Endothelial cell of hepatic sinusoid (primary cell): ENCODE measurements at regions not wholly inside any gene's neighbourhood (a gene's known extent, or its start where the extent isn't known, plus 50 kb on each side); places are given as distances from the start of the nearest gene placed in this dataset.

Source experiments
- in situ Hi-C: cut with HindIII; loops from 2 replicates; pipeline ENCODE4 v1.10.0; 2017; ENCODE audit warnings: low sequenced_read_pairs

DNA sequence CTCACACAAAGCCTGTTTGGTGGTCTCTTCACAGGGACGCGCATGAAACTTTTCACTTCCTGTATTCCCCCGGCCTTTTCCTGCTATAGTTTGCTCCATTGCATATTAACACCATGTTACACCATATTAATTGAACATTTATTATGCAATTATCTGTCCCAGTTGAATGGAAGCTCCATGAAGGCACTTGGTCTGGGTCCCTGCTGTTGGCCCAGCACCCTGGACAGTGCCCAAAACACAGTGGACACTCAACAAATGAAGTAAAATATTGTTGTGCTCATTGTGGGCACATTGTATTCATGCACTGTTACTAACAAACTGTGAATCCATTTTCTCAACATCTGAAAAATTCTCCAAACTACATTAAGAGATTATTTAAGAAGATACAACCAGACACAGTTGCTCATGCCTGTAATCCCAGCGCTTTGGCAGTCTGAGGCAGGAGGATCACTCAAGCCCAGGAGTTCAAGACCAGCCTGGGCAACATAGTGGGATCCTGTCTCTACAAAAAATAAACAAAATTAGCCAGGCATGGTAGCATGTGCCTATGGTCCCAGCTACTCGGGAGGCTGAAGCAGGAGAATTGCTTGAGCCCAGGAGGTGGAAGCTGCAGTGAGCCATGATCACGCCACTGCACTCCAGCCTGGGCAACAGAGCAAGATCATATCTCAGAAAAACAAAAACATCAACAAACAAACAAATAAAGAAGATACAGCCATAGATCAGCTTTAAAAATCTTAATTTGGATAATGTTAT, 292.7 kb upstream of the TENM3 start:
- in situ Hi-C loops = loop anchor here (10.0 kb wide), 1 partner anchor 286 kb away; no protein-coding TSS in a partner anchor

DNA sequence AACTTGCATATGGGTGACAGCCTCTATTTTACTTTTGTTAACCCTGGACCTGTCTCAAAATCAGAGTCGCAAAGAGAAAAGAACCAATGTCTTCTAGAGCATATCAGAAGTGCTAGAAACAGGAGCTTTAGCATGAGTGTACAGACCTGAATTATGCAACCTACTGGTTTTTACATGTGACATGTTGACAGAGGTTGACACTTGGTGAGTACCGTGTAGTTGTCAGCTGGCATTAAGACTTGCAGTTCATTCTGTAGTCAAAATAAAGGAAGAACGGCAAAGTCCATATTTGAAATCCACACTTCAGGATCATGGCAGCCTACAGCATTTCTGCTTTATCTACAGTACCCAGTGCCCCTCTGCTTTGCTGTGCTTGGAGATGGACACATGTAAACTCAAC, 291.9 kb upstream of the TENM3 start:
- in situ Hi-C loops = loop anchor here (10.0 kb wide), 1 partner anchor 286 kb away; no protein-coding TSS in a partner anchor

DNA sequence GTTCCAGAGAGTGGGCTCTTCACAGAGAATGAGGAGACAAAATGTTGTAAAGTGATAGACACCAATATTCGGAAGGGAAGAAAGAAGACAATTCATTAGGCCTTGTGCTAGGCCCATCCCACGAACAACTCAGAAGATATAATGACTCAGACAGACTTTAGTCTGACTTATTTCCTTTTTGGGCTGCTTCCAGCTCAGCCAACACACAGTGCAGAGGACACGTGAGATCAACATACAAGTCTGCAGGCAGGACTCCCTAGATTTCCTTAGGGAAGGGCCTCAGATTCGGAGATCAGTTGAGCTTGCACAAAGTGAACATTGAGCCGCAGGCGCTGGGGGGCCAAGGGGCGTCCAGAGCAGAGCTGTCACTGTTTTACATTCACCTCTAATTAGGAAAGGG, 290.7 kb upstream of the TENM3 start:
- in situ Hi-C loops = loop anchor here (10.0 kb wide), 1 partner anchor 288 kb away; no protein-coding TSS in a partner anchor

DNA sequence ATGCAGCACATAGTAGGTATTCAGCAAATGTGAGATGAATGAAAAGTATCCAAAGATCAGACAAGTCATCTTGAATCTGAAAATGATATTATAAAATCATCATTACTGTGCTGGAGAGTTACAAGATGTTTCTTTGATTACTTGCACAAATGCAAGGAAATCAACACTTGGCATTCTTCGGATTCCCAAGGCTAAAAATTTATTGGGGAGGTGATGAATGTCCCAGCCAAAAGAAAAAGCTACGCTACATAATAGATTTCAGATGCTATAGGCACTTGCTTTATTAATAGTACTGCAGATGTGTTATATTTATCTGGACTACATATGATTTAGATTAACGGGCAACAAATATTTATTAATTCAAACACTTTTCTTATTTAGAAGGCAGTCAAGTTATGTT, 286.7 kb upstream of the TENM3 start:
- in situ Hi-C loops = loop anchor here (10.0 kb wide), 1 partner anchor 292 kb away; no protein-coding TSS in a partner anchor

DNA sequence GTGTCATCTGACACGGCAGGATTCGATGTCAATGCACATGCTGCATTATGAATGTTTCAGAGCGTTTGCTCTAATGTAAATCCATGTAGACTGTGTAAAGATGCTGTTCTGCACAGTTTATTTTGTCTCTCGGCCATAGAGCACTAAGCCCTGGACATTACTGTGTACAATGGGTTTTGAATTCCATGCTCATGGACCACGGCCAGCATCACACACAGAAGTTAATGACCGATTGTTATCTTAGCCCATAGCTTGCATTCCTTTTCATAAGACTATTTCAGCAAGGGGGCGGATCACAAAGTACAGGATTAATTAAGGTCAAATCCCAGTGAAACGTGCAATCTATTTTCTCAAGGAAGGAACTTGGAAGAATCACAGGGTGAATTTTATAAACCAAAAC, 286.1 kb upstream of the TENM3 start:
- in situ Hi-C loops = loop anchor here (10.0 kb wide), 1 partner anchor 292 kb away; no protein-coding TSS in a partner anchor

DNA sequence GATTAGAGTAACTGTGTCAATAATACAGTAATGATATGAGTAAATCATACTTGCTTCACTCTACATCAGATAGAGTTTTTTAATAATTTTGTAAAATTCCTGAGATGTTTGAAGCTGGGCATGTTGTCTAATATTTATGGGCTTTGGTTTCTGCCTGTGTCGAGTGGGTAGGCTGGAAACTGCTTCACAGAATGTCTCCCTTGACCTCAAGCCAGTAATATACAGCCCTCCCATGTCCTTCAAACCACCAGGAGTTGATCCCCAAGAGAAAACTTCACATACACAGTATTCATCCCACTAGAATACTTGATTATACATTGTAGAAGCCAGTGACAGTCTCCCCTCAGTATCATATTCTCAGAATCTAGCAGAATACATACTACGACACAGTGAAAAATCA, 284.8 kb upstream of the TENM3 start:
- in situ Hi-C loops = loop anchor here (10.0 kb wide), 1 partner anchor 294 kb away; no protein-coding TSS in a partner anchor

DNA sequence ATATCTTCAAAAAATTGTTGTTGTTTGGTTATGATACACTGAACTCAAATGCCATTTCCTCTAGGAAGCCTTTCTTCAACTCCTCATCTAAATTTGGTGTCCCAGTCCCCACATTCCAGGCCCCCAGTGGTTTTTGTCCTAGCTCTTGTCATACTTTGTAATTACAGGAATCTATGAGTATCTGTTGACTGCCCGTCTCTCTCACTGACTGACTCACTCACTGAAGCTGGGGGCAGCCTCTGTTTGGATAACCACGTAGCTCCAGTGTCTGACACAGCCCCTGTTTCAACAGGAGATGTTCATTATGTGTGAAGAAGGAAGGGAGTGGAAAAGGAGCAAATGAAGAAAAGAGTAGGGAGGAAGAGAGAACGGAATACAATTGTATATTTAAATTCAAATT, 284.1 kb upstream of the TENM3 start:
- in situ Hi-C loops = loop anchor here (10.0 kb wide), 1 partner anchor 294 kb away; no protein-coding TSS in a partner anchor

DNA sequence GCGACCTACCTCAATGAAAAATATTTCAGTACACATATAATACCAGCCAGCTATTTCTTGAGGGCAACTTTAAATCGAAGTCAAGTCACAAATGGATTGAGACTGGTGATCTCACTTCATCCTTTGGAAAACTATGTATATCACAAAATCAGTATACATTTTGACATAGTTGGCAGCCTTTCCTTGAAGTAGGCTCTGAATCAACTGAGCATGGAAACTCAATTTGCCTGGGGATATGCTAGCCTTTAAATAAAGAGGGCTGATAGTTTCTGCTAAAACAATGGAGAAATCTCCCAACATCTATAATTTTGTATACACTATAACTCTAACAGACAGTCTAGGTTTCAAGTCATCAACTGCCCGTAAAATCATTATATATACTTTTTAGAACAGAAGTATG, 282.8 kb upstream of the TENM3 start:
- in situ Hi-C loops = no loop called here

DNA sequence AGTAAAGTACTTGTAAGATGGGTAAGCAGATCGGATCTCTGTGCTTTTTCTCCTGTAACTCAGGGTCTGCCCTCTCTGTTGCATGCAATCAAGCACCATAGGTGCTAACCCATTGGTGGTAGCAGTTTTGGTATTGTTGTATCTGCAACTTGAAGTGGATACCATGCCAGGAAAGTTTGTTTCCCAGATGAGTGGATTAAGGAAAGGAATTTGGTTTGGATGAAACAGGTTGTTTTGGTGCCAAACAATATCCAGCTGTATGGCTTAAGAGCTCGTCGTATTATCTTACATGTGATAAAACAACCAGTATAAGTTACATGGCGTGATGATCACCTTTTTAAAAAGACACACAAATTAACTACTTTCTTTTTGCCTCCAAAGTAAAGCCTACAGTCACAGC, 280.9 kb upstream of the TENM3 start:
- in situ Hi-C loops = no loop called here

DNA sequence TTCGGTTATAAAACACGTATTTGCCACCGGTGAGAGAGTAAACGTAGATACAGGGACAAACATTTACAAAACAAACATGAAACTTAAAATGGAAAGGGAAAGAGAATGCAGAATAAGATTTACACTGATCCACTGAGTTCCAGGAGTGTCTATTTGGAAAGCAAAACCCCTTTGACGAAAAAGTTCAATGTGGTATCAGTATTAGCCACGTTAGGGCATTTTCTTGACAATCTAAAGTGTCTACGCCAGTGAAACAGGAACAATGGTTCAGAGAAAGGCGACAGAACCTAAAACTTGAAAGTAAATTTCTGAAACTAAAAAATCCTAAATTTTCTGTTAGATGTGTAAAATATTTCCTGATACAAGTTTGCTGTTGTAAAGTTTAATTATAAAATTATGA, 278.5 kb upstream of the TENM3 start:
- in situ Hi-C loops = no loop called here

DNA sequence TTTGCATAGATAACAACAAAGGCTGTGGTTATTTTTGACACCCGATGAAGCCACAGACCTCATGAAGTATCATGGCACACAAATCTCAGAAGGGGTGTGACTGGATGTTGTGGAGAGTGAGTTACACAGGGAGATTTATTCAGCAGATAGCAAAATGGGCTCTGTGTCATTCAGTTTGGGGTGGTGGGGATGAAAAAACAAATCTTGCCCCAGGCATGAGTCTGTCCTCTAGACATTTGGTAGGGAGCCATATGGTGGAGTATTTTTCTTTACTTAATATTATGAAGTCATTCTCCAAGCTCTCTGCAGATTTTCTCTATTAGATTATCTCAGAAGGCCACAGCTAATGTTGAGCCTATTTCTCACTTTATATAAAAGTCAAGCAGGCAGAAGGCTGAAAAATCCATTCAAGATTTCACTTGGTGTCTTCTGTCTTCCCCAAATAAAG, 277.1 kb upstream of the TENM3 start:
- in situ Hi-C loops = no loop called here

DNA sequence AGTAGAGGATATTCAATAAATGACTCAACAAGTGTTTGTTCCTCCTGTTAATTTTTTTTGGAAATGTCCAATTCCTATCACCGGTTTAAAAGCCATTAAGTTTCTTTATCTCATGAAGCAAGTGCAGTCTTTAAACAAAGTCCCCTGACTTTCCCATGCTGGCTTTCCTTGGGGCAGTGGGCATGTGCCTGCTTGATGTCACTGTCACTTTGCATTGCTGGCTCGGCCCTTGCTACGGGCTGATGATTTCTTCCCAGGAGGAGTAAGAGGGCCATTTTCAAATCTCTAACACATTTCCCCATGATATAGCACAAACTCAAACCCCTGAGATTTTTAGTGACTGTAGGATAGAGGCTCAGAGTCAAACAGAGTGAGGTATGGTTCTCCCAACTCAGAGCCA, 275.8 kb upstream of the TENM3 start:
- in situ Hi-C loops = no loop called here

DNA sequence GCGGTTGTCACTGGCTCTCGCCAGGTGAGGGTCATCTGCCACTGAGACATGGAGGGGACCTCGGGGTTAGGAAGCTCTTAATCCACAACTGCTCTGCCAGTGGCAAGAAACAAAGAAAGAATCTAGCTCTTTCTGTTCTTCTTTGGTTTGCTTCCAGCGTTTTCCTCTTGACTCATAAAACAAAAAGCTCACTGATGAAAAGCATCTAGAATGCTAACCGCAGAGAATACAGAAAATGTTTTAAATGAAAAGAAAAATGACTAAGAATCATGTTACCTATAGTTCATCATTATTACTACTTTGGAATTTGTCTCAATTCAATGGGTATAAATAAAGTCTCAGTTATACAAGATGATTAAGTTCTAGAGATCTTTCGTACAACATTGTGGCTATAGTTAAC, 274.8 kb upstream of the TENM3 start:
- in situ Hi-C loops = no loop called here

DNA sequence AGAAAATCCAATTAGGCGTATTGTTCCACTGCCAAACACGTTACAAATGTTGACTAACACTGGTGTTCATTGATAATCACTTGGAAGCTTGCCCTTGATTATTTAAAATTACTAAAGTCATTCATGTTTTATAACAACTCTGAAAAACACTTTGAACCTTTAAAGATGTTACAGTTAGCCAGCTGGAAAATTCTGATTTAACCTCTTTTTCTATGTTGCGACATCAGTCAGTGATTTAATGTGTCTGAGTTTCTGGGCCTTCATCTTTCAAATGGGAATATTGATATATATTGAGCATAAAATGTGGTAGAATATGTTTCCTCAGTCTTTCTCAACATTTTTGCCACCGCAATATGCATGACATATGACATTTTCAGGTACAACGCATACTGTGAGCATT, 274.1 kb upstream of the TENM3 start:
- in situ Hi-C loops = no loop called here

DNA sequence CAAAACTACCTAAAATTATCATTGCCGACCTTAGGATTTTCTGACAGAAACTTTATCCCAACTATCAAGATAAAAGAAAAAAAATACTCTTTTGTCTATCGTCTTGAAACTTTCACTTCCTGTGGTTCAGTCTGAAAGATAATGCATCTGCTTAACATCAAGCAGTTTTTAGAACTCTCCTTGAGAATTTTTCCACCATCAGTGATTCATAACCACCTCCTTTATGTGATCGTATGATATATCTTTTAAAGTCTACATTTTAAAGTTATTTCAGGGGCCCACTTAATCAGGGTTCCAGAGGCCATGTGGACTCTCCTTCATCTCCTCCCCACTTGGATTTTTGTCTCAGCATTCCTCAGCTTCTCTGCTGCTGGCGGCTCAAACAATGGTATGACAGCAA, 272.8 kb upstream of the TENM3 start:
- in situ Hi-C loops = no loop called here

DNA sequence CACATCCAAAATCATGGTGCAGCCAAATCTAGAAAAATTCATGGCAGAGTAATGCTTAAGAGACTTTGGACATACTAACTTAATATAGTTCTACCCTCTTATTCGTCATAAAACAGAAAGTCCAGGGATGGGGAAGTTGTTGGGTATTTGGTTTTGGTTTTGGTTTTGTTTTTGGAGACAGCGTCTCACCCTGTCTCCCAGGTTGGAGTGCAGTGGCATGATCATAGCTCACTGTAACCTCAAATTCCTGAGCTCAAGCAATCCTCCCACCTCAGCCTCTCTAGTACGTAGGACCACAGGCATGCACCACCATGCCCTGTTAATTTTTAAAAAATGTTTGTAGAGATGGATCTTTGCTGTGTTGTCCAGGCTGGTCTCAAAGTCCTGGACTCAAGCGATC, 271.8 kb upstream of the TENM3 start:
- in situ Hi-C loops = no loop called here

DNA sequence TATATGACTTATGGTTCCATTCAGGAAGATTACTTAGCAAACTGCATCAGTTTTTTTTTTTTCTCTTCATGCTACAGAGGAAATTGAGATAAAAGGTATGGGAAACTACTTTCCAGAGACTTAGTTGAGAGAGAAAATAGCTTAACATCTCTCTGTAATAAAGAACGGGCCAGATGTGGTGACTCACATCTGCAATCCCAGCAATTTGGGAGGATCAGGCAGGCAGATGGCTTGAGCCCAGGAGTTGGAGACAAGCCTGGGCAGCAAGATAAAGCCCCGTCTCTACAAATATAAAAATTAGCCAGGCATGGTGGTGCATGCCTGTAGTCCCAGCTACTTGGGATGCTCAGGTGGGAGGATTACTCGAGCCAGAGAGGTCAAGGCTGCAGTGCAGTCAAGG, 271.2 kb upstream of the TENM3 start:
- in situ Hi-C loops = no loop called here

DNA sequence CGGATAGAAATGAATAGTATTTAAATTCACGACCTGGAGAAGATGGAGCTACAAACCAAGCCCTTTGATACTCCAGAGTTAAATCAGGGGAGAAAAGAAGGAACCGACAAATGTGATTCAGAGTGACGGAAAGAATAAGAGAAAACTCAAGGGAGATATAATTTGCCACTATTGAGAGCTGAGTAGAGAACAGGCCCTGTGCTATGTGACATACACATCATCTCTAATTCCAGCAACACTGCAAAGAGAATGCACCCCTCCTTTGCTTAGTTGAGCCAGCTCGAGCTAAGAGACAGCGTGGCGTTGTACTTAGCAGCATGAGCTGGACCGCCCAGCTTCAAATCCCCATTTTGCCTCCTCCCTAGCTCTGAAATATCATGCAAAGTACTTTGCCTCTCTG, 266.4 kb upstream of the TENM3 start:
- in situ Hi-C loops = no loop called here

DNA sequence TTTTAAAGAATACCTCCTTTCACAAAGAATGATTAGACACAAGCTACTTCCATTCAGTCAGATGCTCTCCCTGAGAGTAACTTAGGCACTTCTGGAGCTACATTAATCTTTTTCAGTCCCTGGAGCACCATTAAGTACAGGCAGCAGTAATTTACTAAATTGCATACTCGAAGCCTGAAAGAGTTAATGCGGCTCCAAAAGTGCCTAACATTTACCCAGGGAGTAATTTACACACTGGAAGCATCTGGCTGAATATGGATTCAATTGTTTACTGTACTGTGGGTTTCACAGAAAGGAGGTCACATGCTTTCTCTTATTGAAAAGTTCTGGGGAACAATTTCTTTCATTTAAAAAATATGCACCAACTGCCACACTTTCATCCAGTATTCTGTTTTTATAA, 260.8 kb upstream of the TENM3 start:
- in situ Hi-C loops = no loop called here

DNA sequence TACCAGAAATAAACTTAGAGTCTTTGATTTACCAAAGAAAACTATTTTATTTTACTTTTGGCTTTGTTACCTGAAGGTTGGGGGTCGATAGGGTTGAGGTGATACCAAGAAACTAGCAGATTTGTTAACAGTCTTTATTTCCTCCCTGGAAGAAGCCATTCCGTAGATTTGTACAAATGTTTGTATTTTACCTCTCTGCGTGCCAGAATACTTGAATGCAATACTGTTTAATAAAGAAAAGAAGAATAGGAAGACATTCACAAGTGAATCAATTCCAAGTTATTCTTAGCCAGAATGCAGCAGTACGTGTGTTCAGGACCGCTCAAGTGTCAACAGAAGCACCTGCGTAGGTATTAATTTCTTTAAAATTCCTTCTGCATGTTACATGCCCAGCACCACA, 260.3 kb upstream of the TENM3 start:
- in situ Hi-C loops = no loop called here

DNA sequence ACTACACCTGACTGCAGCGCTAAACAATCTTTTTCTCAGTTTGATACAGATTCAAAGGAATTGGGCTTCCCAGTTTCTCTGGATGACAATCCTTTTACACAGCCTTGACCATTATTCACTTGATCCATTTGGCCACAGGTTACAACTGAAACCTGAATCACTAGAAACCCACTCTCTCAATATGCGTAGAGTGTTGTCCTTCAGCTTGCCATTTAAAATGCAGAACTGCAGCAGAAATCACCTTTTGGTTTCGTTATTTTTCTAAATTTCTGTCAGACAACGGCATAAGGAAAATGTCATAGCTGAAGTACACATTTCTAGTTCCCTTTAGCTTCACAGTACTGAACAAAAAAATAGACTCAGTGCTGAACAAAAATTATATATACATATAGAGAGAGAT, 255.8 kb upstream of the TENM3 start:
- in situ Hi-C loops = no loop called here

DNA sequence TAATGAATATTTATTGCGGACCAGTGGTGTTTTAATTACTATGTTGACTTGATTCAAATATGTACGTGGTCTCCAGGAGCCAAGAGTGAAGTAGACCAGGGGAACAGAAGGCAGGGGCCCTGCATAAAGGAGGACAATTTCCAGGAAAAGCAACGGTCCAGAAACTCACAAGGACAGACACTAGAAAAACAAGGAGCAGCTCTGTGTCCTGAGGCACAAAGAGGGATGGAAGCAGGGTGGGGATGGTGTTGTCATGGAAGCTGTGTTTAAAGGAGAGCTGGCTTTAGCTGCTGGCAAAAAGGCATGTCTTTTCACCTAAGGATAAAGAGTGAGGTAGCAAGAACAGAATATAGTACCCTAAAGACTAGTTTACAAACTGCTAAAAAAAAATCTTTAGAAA, 254.1 kb upstream of the TENM3 start:
- in situ Hi-C loops = no loop called here
